ENCODE measurements at regions not wholly inside any gene's neighbourhood (a gene's known extent, or its start where the extent isn't known, plus 50 kb on each side); places are given as distances from the start of the nearest gene placed in this dataset.

DNA sequence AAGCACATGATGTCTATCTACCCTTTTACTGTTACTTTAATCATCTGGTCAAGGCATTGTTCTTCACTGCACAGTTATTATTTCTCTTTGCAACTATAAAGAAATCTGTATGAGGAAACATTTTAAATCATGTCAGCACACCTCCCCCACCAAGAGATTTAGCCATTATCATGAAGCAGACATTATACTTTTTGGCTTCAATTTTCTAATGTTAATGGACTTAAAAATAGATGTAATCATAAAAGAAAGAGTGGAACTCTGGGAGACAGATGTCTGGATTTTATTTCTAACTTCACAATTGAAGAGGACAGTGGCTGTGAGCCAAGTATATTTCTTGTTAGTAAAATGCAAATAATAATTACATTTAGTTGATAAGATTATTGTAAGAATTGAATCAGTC lies 932.4 kb downstream of the TAF11L14 start:
- H3K36me3 Mint-ChIP-seq (ENCODE audit: insufficient read depth in 1 of 3, low read depth in 3 of 3), result no peaks in the 10 kb centered on the region; a peak in 1 of 7 replicates
- Histone ChIP-seq H3K4me2 (ENCODE audit: insufficient read depth, insufficient read length, low read length) (no peak overlapping the region), H2AK5ac (ENCODE audit: insufficient read length, low read length) (no peak overlapping the region), H3K79me1 (ENCODE audit: insufficient read depth, low read depth, low read length, poor library complexity, severe bottlenecking) (peaks cover 2% of the 10 kb centered on the region), H3K79me2 (ENCODE audit: insufficient read depth, low read length) (no peaks in the 10 kb centered on the region), H3K14ac (ENCODE audit: insufficient read depth, low read length) (no peak overlapping the region), H2BK120ac (ENCODE audit: low read depth, low read length, poor library complexity, severe bottlenecking) (no peak overlapping the region), H3K56ac (ENCODE audit: insufficient read length, low read depth, low read length) (no peak overlapping the region), H3K4me1 (ENCODE audit: insufficient read depth, low read length) (no peaks in the 10 kb centered on the region), H4K5ac (ENCODE audit: insufficient read length, low read depth, low read length) (no peak overlapping the region), H3K4ac (ENCODE audit: low read depth, low read length) (no peak overlapping the region), H4K91ac (ENCODE audit: insufficient read length, low read depth, low read length) (no peak overlapping the region), H2AFZ (ENCODE audit: low read length) (no peak overlapping the region), H2BK20ac (ENCODE audit: low read depth, low read length, poor library complexity, severe bottlenecking) (no peak overlapping the region), H3K23ac (ENCODE audit: insufficient read length, low read depth, low read length) (no peak overlapping the region), H4K20me1 (ENCODE audit: control insufficient read depth, insufficient read depth, insufficient read length) (no peaks in the 10 kb centered on the region), H3K27me3 (ENCODE audit: insufficient read depth, low read length) (no peaks in the 10 kb centered on the region), H2BK12ac (ENCODE audit: insufficient read length, low read depth, low read length) (no peak overlapping the region), H3K23me2 (ENCODE audit: insufficient read length, low read depth, low read length, poor library complexity, severe bottlenecking) (no peaks in the 10 kb centered on the region), H2BK15ac (ENCODE audit: low read depth, low read length) (no peak overlapping the region), H4K8ac (replicated peaks; ENCODE audit: insufficient read length, low read depth, low read length) (no peak overlapping the region), H3K9me3 (ENCODE audit: control insufficient read depth, low read depth, low read length) (no peaks in the 10 kb centered on the region), H3T11ph (ENCODE audit: low read length) (no peak overlapping the region), H3K18ac (ENCODE audit: insufficient read length, low read depth, low read length) (no peak overlapping the region), H2BK5ac (ENCODE audit: insufficient read length, low read length) (no peak overlapping the region), H3K27ac (ENCODE audit: insufficient read length, low read depth, low read length) (no peak overlapping the region), H3K9ac (ENCODE audit: extremely low read depth, insufficient read length, low read length) (no peak overlapping the region)
- no peak overlapping the region for H3K4me3 Mint-ChIP-seq
- H3K27me3 Mint-ChIP-seq (ENCODE audit: low read depth), result no peaks in the 10 kb centered on the region
- peaks cover 0 to 7% of the 10 kb centered on the region in 2 experiments; a peak in 2 of 4 replicates for H3K4me1 Mint-ChIP-seq
- TF ChIP-seq, protein P1, sequence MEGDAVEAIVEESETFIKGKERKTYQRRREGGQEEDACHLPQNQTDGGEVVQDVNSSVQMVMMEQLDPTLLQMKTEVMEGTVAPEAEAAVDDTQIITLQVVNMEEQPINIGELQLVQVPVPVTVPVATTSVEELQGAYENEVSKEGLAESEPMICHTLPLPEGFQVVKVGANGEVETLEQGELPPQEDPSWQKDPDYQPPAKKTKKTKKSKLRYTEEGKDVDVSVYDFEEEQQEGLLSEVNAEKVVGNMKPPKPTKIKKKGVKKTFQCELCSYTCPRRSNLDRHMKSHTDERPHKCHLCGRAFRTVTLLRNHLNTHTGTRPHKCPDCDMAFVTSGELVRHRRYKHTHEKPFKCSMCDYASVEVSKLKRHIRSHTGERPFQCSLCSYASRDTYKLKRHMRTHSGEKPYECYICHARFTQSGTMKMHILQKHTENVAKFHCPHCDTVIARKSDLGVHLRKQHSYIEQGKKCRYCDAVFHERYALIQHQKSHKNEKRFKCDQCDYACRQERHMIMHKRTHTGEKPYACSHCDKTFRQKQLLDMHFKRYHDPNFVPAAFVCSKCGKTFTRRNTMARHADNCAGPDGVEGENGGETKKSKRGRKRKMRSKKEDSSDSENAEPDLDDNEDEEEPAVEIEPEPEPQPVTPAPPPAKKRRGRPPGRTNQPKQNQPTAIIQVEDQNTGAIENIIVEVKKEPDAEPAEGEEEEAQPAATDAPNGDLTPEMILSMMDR (conservative IDR thresholded peaks at IDR 0.05), result no peak
- peaks cover 0 to 2% of the 10 kb centered on the region in 2 experiments; a peak in 1 of 5 replicates for H3K9me3 Mint-ChIP-seq
- H3K27ac Mint-ChIP-seq, result no peak overlapping the region
- no peak for DNase-seq

Data from H9 (cell line).